HG03354 (cell line): ENCODE measurements at regions not wholly inside any gene's neighbourhood (a gene's known extent, or its start where the extent isn't known, plus 50 kb on each side); places are given as distances from the start of the nearest gene placed in this dataset.
"Not testable (repeated sequence)": the region's sequence is repeated elsewhere in the genome, so short reads cannot be mapped to it uniquely, and the experiment has no call there.

Source experiments
- ATAC-seq: cut with Tn5 transposase; IDR thresholded peaks from one replicate; pipeline ENCODE4 v1.9.1; 2021; ENCODE audit warnings: mild to moderate bottlenecking; ENCODE audit not compliant: unreplicated experiment, poor library complexity, severe bottlenecking

GRCh38 chr3:187795207-187795960, 50.1 kb upstream of the BCL6 start:
- no peak for ATAC-seq

DNA sequence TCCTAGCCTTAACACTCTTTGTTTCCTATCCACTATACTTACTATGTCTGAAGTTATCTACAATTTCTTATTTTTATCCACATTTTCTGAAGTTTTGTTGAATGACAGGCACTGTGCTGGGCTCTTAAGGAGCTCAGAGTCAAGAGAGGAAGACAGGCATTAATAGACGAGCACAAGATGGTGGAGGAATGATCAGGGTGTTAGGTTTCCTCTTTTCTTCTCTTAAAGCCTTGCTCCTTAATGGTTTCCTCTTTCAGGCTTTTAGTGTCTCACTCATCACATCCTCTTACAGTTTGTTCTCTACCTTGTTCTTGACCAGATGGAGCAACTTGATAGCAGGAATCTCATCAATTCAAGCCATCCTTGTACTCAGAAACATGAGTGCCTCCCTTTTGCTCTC, 52.9 kb upstream of the BCL6 start:
- no peak for ATAC-seq

GRCh38 chr3:187798531-187799530, 53.6 kb upstream of the BCL6 start:
- no peak for ATAC-seq

GRCh38 chr3:187799942-187800641, 54.8 kb upstream of the BCL6 start:
- peak; percentile 63 for ATAC-seq

GRCh38 chr3:187801152-187801551, 55.9 kb upstream of the BCL6 start:
- no peak for ATAC-seq

DNA sequence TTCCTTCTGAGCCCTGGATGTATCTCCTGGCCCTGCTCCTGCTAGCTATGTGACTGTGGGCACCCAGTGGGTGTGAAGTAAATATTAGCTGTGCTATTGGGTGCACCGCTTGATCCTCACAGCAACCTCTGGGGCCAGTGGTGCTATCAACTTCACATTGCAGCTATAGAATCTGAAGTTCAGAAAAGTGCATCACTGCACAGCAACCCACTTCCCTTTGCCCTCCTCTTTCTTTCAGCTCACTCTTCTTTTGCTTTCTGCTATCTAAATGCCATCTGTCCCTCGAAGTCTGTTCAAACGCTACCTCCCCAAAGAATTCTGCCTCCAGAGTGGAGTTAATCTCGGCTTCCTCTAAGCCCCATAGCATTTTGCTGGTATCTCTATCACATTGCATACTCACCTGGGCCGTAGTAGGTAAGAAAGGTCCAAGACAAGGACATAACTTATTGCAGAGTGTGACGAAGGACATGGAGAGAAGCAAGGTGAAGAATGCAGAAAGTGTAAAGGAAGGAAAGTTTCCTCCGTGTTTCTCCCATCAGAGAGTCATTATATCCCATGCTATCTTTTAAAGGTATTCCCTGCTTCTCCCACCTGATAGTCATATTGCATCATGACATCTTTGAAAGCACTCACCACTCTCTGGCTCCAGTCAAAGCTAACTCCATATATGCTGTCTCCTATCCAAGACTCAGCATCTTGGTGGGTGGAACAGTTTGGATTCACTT, 57.1 kb upstream of the BCL6 start:
- no peak for ATAC-seq

DNA sequence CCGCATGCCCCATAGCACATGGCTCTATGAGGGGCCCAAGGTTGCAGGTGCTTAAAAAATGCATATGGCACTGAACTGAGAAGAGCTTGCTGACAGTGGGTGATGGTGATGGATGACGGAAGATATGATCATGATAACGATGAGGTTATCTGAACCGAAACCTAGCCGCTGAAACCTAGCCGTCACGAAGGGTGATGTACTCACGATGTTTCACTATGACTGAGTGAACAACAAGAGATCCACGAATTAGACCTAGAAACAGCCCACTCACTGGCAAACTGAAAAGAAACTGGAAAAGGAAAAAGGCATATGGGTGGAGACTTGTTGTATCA, 57.6 kb upstream of the BCL6 start:
- peak; percentile 89 for ATAC-seq

DNA sequence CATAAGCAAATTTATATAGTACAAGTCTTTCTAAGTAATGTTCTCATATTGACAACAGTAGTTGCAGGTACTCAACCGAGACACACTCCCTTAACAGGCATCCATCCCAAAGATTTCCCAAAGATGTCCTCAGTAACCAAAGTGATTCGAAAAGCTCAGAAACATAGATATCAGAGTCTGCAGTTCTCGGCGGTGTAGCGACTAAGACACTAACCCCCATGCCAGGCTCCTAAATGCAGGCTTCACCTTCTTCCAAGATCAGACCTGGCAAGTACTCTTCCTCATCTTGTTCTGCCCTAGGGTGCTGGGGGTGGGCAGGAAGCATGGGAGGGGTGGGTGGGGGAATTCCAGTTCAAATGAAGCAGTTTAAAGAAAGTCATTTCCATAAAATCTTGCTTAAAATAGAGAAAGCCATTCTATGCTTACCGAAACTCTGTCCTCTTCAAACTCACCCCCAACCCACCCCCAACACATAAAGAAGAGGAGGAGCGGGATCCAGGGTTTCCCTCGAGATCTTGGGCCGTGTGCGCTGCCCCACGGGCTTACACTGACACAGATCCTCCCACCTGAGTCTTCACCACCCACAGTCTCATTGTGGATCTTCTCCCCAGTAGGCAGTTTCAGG, 59.0 kb upstream of the BCL6 start:
- ATAC-seq: no peak

DNA sequence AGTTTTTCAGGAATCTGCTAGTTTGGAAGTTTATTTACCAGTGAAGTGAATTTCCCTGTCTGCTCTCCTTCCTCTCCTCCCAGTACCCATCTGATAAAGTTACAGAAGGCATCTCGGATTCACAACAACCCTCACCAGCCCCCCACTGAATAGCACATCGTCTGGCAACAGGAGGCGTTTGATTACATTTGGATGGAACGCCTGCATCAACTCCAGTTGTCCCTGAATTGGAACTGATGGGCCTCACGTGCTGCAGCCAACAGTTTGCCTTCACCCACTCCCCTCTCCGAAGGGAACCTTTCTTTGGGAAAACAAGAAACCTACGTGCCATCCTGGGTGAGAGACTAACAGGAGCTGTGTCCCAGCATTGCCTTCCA, 59.5 kb upstream of the BCL6 start:
- no peak for ATAC-seq

DNA sequence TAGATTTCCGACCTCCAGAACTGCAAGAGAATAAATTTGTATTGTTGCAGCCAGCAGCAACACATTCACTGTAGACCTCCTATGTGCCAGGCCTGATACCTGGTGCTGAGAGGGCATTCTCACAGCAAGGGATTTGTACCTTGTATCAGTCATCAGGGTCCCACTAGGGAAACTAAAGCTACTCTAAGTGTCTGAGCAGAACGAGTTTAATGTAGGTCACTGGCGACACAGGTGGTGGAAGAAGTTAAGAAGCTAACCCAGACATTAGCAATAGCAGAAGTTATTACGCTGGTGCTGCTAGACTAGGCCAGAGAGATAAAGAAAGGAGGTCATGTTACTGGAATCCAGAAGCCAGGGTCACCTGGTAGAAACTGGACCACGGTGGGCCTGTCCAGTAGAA, 60.5 kb upstream of the BCL6 start:
- ATAC-seq: no peak

- ATAC-seq: no peak
Measured at GRCh38 chr3:187807086-187807862, 62.0 kb upstream of the BCL6 start.

DNA sequence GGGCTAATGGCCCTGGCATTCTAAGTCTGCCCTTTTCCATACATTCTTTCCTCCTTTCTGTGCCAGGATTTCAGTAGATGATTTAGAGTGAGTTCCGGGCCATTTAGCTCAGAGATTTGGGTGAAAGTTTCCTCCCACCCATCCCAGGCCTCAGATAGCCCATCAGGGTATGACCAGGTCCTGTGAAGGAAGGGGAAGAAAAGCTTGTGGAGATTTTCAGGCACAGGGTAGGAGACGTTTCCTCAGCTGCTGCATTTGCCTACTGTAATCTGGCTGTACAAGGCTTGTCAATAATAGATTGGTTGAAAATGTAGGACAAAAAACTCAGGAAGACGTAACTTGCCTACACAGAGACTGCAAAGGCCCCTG, 63.2 kb upstream of the BCL6 start:
- no peak for ATAC-seq

GRCh38 chr3:187809612-187809991, 64.3 kb upstream of the BCL6 start:
- ATAC-seq: no peak

DNA sequence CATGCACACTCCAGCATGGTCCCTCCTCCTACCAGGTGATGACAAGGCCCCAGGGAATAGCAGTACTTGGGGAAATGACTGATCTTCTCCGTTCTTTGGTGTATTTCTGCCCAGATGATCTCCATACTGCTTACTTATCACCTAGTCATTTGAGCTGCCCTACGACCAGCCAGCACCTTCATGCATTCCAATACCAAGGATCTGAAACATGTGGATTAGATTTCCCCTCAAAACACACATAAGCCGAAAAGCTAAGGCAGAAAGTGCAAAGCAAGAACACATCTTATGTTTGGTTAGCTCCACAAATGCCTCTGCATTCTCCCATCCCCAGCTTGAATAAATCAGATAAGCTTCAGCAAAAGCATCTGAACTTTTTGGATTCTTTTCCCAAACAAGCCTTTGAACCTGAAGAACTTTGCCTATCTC, 64.8 kb upstream of the BCL6 start:
- ATAC-seq: no peak

- no peak for ATAC-seq
Measured at GRCh38 chr3:187811585-187812250, 66.5 kb upstream of the BCL6 start.

GRCh38 chr3:187812496-187812895, 67.2 kb upstream of the BCL6 start:
- ATAC-seq: no peak

- ATAC-seq: no peak
Measured at GRCh38 chr3:187813198-187813597, 67.9 kb upstream of the BCL6 start.

DNA sequence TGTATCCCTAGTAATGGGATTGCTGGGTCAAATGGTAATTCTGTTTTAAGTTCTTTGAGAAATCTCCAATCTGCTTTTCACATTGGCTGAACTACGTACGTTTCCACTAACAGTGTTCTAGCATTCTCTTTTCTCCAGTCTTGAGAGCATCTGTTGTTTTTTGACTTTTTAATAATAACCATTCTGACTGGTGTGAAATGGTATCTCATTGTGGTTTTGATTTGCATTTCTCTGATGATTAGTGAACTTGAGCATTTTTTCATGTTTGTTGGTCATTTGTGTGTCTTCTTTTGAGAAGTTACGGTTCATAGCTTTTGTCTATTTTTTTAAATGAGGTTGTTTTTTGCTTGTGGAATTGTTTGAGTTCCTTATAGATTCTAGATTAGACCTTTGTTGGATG, 72.5 kb upstream of the BCL6 start:
- ATAC-seq: not testable (repeated sequence)
